GM18858 (cell line): ENCODE measurements at regions not wholly inside any gene's neighbourhood (a gene's known extent, or its start where the extent isn't known, plus 50 kb on each side); places are given as distances from the start of the nearest gene placed in this dataset.

Experiments
- ATAC-seq: cut with Tn5 transposase; IDR thresholded peaks from one replicate; pipeline ENCODE4 v1.9.1; 2021; ENCODE audit not compliant: unreplicated experiment

DNA sequence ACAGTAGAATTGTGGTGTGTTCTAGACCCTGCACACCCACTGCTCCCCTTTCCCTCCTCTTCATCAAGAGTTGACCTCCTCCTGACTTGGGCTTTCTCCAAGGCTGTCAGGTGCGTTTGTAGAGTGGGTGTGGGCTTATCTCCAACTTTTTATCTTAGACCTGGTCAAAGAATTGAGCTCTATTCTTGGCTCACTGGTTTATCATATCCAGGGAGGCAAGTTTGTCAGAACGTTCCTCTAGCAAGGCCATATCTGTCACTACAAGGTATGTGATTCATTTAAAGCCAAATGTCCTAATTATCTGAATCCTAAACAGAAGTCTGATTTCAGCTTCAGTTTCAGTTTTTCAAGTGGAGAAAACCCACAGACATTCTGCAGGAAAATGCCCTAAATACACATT lies 117.1 kb upstream of the MGAT5 start:
- no peak for ATAC-seq

GRCh38 chr2:134137182-134137611 lies 116.7 kb upstream of the MGAT5 start:
- no peak for ATAC-seq

GRCh38 chr2:134138115-134138514 lies 115.8 kb upstream of the MGAT5 start:
- no peak for ATAC-seq

DNA sequence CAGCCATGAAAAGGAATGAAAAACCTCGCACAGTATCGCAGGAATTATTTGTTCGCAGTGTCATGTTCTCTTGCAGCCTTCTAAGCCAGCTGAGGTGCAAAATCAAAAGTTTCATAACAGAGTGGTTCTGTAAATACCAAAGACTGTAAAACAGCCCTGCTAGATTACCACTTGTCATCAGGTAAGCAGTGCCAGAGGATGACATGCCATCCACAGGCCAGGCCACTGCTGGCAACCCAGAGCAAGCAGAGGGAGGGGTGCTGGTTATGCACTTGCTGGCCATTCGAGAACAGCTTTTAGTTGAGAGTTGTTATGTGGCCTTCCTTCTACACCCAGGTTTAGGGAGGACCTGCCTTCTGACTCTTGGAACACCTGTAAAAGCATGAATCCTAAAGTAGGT lies 114.3 kb upstream of the MGAT5 start:
- ATAC-seq, result no peak

DNA sequence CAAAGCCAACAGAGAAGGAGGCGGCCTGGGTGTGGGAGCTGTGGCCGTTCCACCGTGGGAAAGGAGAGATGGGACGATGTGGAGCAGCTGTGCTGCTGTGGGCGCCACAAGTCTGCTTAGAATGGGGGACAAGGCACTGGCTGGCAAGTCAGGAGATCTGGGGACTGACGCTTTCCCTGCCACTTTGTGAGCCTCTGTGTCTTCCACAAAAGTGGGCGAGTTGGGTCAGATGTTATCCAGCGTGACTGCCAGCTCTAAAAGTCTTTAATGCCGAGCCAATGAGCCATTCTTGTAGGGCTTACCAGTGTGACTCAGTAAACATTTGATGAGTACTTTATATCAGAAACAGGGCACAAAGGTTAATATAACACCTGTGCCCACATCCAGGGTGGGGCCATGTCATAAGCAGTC lies 113.6 kb upstream of the MGAT5 start:
- ATAC-seq, result no peak

- no peak for ATAC-seq
Measured at GRCh38 chr2:134141598-134142340, 112.1 kb upstream of the MGAT5 start.

DNA sequence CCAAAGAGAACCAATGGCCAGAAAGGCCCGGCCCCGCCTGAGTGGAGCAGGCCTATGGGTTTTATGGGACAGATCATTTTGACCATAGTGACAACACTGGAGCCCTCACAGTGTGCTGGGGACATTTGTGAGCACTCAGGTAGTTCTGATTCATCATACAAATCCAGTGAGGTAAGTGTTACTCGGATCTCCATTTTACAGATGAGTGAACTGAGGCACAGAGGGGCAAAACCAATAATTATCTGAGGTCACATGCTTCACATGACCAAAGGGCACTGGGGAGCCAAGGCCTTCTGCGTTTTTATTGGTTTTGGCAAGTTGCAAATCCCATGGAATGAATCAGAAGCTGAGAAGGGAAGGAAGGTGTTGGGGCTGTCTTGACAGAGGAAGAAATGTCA lies 111.5 kb upstream of the MGAT5 start:
- ATAC-seq, result no peak

- no peak for ATAC-seq
Measured at GRCh38 chr2:134142903-134143302, 111.0 kb upstream of the MGAT5 start.

DNA sequence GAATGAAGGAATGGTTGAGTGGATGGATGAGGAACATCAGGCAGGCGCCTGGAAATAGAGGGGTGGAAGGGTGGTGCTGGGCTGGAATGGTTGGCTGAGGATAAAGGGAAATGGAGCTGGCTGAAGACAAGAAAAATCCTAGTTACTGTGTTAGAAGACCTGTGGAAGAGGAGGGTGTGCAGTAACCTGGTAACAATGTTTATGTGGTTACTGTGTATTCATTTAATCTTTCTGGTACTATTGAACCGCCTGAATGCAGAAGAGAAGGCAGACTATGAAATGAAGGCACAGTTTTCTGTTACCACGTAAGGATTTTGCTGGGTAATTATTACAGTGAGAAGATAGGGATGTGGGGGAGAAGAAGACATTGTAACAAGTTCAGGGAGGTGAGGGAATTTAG lies 110.3 kb upstream of the MGAT5 start:
- no peak for ATAC-seq

DNA sequence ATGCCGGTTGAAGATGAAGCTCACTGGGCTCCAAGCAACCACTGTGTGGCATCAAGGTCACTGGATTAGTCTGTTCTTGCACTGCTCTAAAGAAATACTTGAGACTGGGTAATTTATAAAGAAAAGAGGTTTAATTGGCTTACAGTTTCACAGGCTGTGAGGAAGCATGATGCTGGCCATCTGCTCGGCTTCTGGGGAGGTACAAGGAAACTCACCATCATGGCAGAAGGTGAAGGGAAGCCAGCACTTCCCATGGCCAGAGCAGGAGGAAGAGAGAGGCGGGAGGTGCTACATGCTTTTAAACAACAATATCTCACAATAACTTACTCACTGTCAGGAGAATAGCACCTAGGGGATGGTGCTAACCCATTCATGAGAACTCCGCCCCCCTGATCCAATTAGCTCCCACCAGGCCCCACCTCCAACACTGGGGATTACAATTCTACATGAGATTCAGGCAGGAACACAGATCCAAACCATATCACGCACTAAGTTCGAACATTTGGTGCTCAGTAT lies 109.7 kb upstream of the MGAT5 start:
- no peak for ATAC-seq

- no peak for ATAC-seq
Measured at GRCh38 chr2:134144651-134145050, 109.2 kb upstream of the MGAT5 start.

GRCh38 chr2:134145519-134145918 lies 108.4 kb upstream of the MGAT5 start:
- ATAC-seq, result no peak

- ATAC-seq, result no peak
Measured at GRCh38 chr2:134146161-134146560, 107.7 kb upstream of the MGAT5 start.

DNA sequence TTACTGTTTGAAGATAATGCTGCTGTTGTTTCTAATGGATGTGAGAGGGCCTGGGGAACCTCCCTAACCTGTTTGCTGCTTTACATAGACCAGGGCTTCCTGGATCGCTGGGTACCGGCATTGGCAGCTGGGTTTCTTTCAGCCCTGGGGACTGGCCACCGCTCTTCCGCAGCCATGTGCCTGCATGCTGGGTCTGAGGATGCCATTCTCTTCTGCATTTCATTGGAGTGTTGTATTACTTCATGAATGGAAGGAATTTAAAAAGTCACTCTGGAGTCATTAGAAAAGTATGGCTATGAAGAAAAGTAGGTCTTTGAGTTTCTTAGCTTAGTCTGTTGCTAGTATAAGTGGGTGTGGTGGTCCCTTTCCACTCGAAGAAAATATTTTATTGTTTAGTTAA lies 107.3 kb upstream of the MGAT5 start:
- ATAC-seq, result no peak

DNA sequence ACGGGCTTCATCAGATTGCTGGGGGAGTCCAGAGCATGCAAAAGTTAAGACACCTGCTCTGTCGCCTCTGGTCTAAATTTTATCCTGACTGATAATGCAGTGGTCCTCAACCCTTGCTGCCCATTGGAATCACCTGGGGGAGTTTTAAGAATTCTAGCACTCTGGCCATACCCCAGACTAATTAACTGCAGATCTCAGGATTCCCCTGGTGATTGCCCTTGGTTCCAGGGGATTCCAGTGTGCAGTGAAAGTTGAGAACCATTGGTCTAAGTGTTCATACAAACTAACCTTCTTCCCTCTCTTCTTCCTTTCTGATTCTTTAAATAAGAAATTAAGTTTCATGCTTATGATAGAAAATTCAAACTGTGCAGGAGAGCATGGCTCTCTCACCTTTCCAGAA lies 105.7 kb upstream of the MGAT5 start:
- ATAC-seq, result no peak

GRCh38 chr2:134148843-134149472 lies 104.9 kb upstream of the MGAT5 start:
- no peak for ATAC-seq

DNA sequence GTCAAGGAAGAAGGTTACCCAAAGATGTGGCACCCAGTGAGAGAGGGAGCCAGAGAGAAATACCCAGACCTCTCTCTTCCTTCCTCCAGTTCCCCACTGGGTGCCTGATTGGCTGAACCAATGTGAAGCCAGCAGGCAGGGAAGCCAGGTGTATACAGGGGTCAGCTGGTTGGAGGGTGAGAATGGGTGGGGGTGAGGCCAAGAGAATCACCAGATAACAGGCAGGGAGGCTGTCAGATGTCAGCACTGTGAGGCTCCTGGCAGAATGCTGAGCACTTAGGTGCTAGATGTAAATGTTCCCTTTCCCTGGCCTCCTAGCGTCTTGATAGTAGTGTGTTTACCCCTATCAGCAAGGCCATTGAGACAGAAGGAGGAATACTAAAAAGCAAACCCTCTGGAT lies 104.0 kb upstream of the MGAT5 start:
- no peak for ATAC-seq

- ATAC-seq, result no peak
Measured at GRCh38 chr2:134150760-134151159, 103.1 kb upstream of the MGAT5 start.

- no peak for ATAC-seq
Measured at GRCh38 chr2:134152045-134153010, 101.5 kb upstream of the MGAT5 start.

DNA sequence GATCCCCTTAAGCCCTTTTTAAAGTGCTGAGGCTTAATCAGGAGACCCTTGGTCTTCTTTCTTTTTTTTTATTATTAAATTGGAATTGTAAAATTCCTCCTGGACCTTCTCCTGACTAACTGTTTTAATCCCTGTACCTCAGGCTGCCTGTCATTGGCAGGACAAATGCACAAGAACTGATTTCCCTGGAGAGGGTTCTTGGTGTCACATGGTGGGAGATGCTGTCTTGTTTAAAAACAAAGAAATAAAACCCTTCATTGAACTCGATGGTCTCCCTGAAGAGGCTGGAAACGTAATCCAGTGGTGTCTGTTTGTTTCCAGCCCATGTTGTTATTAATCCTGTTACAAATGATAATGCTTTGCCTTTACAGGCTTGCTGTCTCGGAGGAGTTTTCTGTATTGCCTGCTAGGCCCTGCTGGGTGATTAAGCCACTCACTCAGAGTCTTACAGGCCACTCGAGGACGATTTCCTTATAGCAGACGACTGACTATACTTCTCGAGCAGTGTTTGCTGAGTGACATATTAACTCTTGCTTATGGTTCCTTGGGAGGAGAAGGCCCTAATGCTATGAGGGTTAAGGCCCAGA lies 100.5 kb upstream of the MGAT5 start:
- no peak for ATAC-seq

DNA sequence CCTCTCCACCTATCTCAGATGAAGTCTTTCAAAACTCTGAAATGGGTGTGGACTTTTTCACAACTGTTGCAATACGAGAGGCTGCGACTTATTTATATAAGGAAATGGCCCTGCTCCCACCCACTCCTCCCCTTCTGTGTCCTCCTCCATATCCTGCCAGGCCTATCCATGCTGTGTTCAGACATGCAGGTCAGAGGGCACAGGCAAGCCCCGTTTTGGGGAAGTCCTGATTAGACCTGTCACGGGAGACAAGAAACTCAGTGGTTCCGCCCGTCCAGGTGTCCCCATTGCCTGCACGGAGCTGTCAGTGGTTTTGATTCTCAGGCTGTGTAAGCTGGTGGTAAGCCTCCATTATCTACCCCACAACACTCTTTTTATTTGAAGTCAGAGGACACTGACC lies 99.6 kb upstream of the MGAT5 start:
- peak; percentile 54 for ATAC-seq
